Caco-2 (cell line): ENCODE measurements at regions not wholly inside any gene's neighbourhood (a gene's known extent, or its start where the extent isn't known, plus 50 kb on each side); places are given as distances from the start of the nearest gene placed in this dataset.

Experiments
- BruUV-seq: library from RNA; stranded (reverse); fragments of 400-500 nt; replicated peaks from 2 replicates; lab custom pipeline; 2021; lab: Mats Ljungman, UMichigan
- CTCF ChIA-PET: fragments of 300-600 bp; sonication (Branson Sonifier 250); formaldehyde crosslinking; loops from one replicate; lab custom pipeline; 2022; ENCODE audit warnings: antibody characterized with exemption; lab: Charles Lee
- POLR2A ChIA-PET: fragments of 300-600 bp; sonication (Branson Sonifier 250); formaldehyde crosslinking; loops from one replicate; lab custom pipeline; 2022; ENCODE audit warnings: antibody characterized with exemption; lab: Charles Lee
- DNase-seq, 2 experiments: peaks; one replicate each; pipeline versions ENCODE4 v3.0.0 to v3.0.0-alpha.2; 2020 to 2022
- H3K27me3 ChIP-seq: replicated peaks from 2 replicates; pipeline ENCODE4 v1.6.0; 2011; ENCODE audit warnings: low read length; ENCODE audit not compliant: control insufficient read depth, insufficient read depth
- H3K36me3 ChIP-seq: 2 replicates; pipeline ENCODE4 v1.5.1; 2011; ENCODE audit warnings: low read length; ENCODE audit not compliant: control insufficient read depth, insufficient read depth
- H3K4me1 ChIP-seq: fragments of 250-450 bp; sonication (Bioruptor Pico); 2 replicates; pipeline ENCODE4 v1.5.1; 2020; ENCODE audit warnings: mild to moderate bottlenecking
- H3K4me3 ChIP-seq: 2 replicates; pipeline ENCODE4 v1.5.1; 2011; ENCODE audit warnings: low read depth, mild to moderate bottlenecking, control low read depth, low read length
- H3K9me3 ChIP-seq: fragments of 250-450 bp; sonication (Bioruptor Pico); 2 replicates; pipeline ENCODE4 v1.5.1; 2020; ENCODE audit warnings: mild to moderate bottlenecking, moderate library complexity
- H3K27ac Mint-ChIP-seq: one replicate; pipeline ENCODE4 v1.8.0; 2022; ENCODE audit warnings: mixed read lengths; ENCODE audit not compliant: unreplicated experiment
- H3K27me3 Mint-ChIP-seq: one replicate; pipeline ENCODE4 v1.8.0; 2022; ENCODE audit warnings: mixed read lengths; ENCODE audit not compliant: insufficient read depth, unreplicated experiment
- H3K36me3 Mint-ChIP-seq: one replicate; pipeline ENCODE4 v1.8.0; 2022; ENCODE audit warnings: mild to moderate bottlenecking, mixed read lengths; ENCODE audit not compliant: insufficient read depth, unreplicated experiment
- H3K4me1 Mint-ChIP-seq: one replicate; pipeline ENCODE4 v1.8.0; 2022; ENCODE audit warnings: low read depth, mixed read lengths; ENCODE audit not compliant: unreplicated experiment
- H3K4me3 Mint-ChIP-seq: one replicate; pipeline ENCODE4 v1.8.0; 2022; ENCODE audit warnings: mild to moderate bottlenecking, moderate library complexity, mixed read lengths; ENCODE audit not compliant: unreplicated experiment
- H3K9me3 Mint-ChIP-seq: one replicate; pipeline ENCODE4 v1.8.0; 2022; ENCODE audit warnings: mixed read lengths; ENCODE audit not compliant: unreplicated experiment
- CTCF ChIP-seq, 2 experiments: fragments of 200-600 bp in 1 of 2; IDR thresholded peaks; 1 replicate in 1 of 2; 2 replicates in 1 of 2; pipeline versions ENCODE4 v1.5.1 to v1.8.0; 2011 to 2022; ENCODE audit warnings: antibody characterized with exemption in 1 of 2, control low read depth in 1 of 2, inconsistent platforms in 1 of 2, low read depth in 1 of 2, low read length in 1 of 2, mild to moderate bottlenecking in 1 of 2, moderate library complexity in 1 of 2; ENCODE audit not compliant: insufficient read depth in 1 of 2, severe bottlenecking in 1 of 2, unreplicated experiment in 1 of 2
- intact Hi-C: fragments of 100-400 bp; cut with micrococcal nuclease; formaldehyde crosslinking; loops from one replicate; pipeline ENCODE4 v1.10.0; 2022; ENCODE audit not compliant: unreplicated experiment

GRCh38 chr19:29305268-29305667 is 92.3 kb upstream of the UQCRFS1 start:
- Mint-ChIP-seq H3K4me1 (no peaks in the 10 kb centered on the region), H3K9me3 (peaks cover 15% of the 10 kb centered on the region), H3K36me3 (no peaks in the 10 kb centered on the region), H3K27ac (no peak overlapping the region), H3K4me3 (no peak overlapping the region), H3K27me3 (peaks cover 19% of the 10 kb centered on the region)
- no peaks in the 10 kb centered on the region for H3K4me1 ChIP-seq
- H3K4me3 ChIP-seq, result no peak overlapping the region
- intact Hi-C loops, result no loop called here
- no peaks in the 10 kb centered on the region for H3K27me3 ChIP-seq
- ChIA-PET POLR2A (no interaction called here), CTCF (no interaction called here)
- H3K36me3 ChIP-seq, result no peaks in the 10 kb centered on the region
- H3K9me3 ChIP-seq, result no peaks in the 10 kb centered on the region
- no peak for TF ChIP-seq CTCF (IDR thresholded peaks at IDR 0.05; ENCODE audit: insufficient read depth in 1 of 2, low read depth in 1 of 2, low read length in 1 of 2, severe bottlenecking in 1 of 2, unreplicated experiment in 1 of 2)
- no peak for DNase-seq
- BruUV-seq, result no TSS peak

GRCh38 chr19:29308977-29309590 is 96.1 kb upstream of the UQCRFS1 start:
- intact Hi-C loops, result no loop called here
- Histone ChIP-seq H3K4me3 (no peak overlapping the region), H3K27me3 (no peaks in the 10 kb centered on the region), H3K9me3 (no peaks in the 10 kb centered on the region), H3K4me1 (no peaks in the 10 kb centered on the region), H3K36me3 (no peaks in the 10 kb centered on the region)
- Mint-ChIP-seq H3K4me3 (no peak overlapping the region), H3K9me3 (peaks cover 15% of the 10 kb centered on the region), H3K27ac (no peak overlapping the region), H3K4me1 (no peaks in the 10 kb centered on the region), H3K36me3 (no peaks in the 10 kb centered on the region), H3K27me3 (peaks cover 23% of the 10 kb centered on the region)
- DNase-seq, result no peak
- ChIA-PET POLR2A (no interaction called here), CTCF (no interaction called here)
- TF ChIP-seq CTCF (IDR thresholded peaks at IDR 0.05; ENCODE audit: insufficient read depth in 1 of 2, low read depth in 1 of 2, low read length in 1 of 2, severe bottlenecking in 1 of 2, unreplicated experiment in 1 of 2), result no peak
- BruUV-seq, result no TSS peak

GRCh38 chr19:29309637-29310036 is 96.7 kb upstream of the UQCRFS1 start:
- CTCF ChIA-PET, result no interaction called here
- no peaks in the 10 kb centered on the region for H3K4me1 ChIP-seq
- TF ChIP-seq CTCF (IDR thresholded peaks at IDR 0.05; ENCODE audit: insufficient read depth in 1 of 2, low read depth in 1 of 2, low read length in 1 of 2, severe bottlenecking in 1 of 2, unreplicated experiment in 1 of 2), result no peak
- H3K9me3 Mint-ChIP-seq, result peaks cover 14% of the 10 kb centered on the region
- intact Hi-C loops, result no loop called here
- no peaks in the 10 kb centered on the region for H3K9me3 ChIP-seq
- no TSS peak for BruUV-seq
- no peak overlapping the region for H3K4me3 Mint-ChIP-seq
- no peaks in the 10 kb centered on the region for H3K36me3 Mint-ChIP-seq
- DNase-seq, result no peak
- no peak overlapping the region for H3K27ac Mint-ChIP-seq
- POLR2A ChIA-PET, result no interaction called here
- no peaks in the 10 kb centered on the region for H3K36me3 ChIP-seq
- H3K27me3 Mint-ChIP-seq, result peaks cover 23% of the 10 kb centered on the region
- H3K4me3 ChIP-seq, result no peak overlapping the region
- no peaks in the 10 kb centered on the region for H3K27me3 ChIP-seq
- no peaks in the 10 kb centered on the region for H3K4me1 Mint-ChIP-seq
